ENCODE measurements at regions not wholly inside any gene's neighbourhood (a gene's known extent, or its start where the extent isn't known, plus 50 kb on each side); places are given as distances from the start of the nearest gene placed in this dataset.
"Not testable (repeated sequence)": the region's sequence is repeated elsewhere in the genome, so short reads cannot be mapped to it uniquely, and the experiment has no call there.

DNA sequence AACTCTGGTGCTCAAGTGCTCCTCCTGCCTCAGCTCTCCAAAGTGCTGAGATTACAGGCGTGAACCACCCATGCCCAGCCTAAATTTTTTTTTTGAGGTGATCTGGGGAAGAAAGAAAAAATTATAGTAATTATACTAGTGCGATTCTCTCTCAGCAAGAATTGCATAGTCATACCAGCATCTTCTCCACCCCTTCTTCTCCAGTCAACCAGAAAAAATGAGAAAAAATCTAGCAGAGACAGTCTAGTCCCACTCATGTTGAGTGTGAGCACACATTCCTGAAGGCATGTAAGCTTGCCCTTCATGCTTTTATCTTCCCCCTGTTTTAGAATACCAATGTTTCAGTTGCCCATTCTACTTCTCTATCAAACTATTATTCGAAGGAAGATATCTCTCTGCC lies 207.6 kb downstream of the S1PR1 start:
- DNase-seq = no peak
- no peaks in the 10 kb centered on the region for H3K36me3 ChIP-seq
- no peaks in the 10 kb centered on the region for H3K27me3 ChIP-seq (ENCODE audit: low read depth)
- H3K4me3 ChIP-seq = no peak overlapping the region
- H3K27ac ChIP-seq = no peak overlapping the region
- no peaks in the 10 kb centered on the region for H3K9me3 ChIP-seq
- TF ChIP-seq, protein P1, sequence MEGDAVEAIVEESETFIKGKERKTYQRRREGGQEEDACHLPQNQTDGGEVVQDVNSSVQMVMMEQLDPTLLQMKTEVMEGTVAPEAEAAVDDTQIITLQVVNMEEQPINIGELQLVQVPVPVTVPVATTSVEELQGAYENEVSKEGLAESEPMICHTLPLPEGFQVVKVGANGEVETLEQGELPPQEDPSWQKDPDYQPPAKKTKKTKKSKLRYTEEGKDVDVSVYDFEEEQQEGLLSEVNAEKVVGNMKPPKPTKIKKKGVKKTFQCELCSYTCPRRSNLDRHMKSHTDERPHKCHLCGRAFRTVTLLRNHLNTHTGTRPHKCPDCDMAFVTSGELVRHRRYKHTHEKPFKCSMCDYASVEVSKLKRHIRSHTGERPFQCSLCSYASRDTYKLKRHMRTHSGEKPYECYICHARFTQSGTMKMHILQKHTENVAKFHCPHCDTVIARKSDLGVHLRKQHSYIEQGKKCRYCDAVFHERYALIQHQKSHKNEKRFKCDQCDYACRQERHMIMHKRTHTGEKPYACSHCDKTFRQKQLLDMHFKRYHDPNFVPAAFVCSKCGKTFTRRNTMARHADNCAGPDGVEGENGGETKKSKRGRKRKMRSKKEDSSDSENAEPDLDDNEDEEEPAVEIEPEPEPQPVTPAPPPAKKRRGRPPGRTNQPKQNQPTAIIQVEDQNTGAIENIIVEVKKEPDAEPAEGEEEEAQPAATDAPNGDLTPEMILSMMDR (IDR thresholded peaks at IDR 0.05) = no peak
- intact Hi-C loops (cut with DNase I) = no loop called here
- H3K4me1 ChIP-seq = no peaks in the 10 kb centered on the region
- no peak for ATAC-seq

DNA sequence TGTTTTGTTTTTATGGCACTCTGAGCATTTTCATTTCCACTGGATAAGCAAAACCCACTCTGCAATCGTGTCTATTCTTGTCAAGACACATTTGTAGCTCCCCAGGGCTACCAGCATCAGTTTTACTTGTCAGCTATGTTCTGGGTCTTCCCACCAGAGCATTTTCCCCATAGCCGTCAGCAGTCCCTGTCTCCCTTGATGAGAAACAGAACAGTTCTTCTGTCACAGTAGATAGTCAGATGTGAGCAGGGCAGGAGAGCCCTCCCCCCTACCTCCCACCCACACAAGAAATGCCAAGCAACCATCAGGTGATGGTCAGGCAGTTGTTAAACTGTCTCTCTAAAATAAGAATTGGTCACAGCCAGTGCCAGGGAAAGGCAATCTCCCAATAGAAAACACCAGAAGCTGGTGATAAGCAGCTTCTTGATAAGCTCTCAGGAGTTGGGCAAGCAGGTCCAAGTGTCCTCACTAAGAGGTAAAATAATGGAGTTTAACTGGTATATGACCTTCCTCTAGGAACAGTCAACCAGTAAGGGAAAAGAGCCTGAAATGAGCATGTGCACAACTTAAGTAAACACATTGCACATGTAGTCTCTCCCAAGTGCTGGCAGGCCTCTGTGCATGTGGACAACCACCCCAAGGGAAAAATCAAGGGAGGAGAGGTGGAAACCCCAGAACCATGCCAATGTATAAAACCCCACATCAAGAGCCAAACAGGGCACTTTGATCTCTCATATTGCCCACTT lies 208.2 kb downstream of the S1PR1 start:
- intact Hi-C loops (cut with DNase I) = no loop called here
- peak in 1 of 2 donors; percentile 24 for ATAC-seq
- no peak overlapping the region for H3K4me3 ChIP-seq

DNA sequence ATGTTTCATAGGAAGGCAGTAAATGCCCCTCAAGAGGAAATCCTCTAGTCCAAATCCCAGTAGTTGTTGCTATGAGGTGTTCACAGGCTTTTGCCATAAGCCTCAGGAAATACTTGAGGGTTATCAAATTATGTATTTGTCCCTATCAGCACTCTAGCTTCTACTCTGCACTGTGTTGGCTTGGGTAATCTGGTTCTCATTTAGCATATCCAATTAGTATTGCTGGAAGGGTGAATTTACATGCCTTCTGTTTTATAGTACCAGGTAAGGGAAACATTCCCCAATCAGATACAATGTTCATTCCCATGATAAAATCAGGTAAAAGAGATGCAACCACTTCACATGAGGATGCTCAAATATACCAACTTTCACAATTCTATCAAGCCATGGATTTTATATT lies 211.2 kb downstream of the S1PR1 start:
- TF ChIP-seq, protein P1 (IDR thresholded peaks at IDR 0.05) = no peak
- H3K4me3 ChIP-seq = no peak overlapping the region

More for the DNA sequence above, 208.2 kb downstream of the S1PR1 start:
- H3K36me3 ChIP-seq = no peaks in the 10 kb centered on the region
- no peaks in the 10 kb centered on the region for H3K4me1 ChIP-seq
- H3K9me3 ChIP-seq = no peaks in the 10 kb centered on the region
- no peak overlapping the region for H3K27ac ChIP-seq
- no peak for DNase-seq
- TF ChIP-seq, protein P1 (IDR thresholded peaks at IDR 0.05) = no peak
- no peaks in the 10 kb centered on the region for H3K27me3 ChIP-seq (ENCODE audit: low read depth)

GRCh38 chr1:101450691-101451090 lies 213.9 kb downstream of the S1PR1 start:
- ATAC-seq; H3K4me1 ChIP-seq; H3K27ac ChIP-seq; H3K36me3 ChIP-seq; H3K4me3 ChIP-seq; DNase-seq; intact Hi-C loops (cut with DNase I); H3K27me3 ChIP-seq (ENCODE audit: low read depth); H3K9me3 ChIP-seq: not testable (repeated sequence)

More for the DNA sequence above, 211.2 kb downstream of the S1PR1 start:
- Histone ChIP-seq H3K4me1 (no peaks in the 10 kb centered on the region), H3K9me3 (no peaks in the 10 kb centered on the region), H3K27ac (no peak overlapping the region), H3K27me3 (ENCODE audit: low read depth) (no peaks in the 10 kb centered on the region), H3K36me3 (no peaks in the 10 kb centered on the region)
- intact Hi-C loops (cut with DNase I) = no loop called here
- no peak for ATAC-seq
- DNase-seq = no peak

- Histone ChIP-seq H3K36me3 (no peaks in the 10 kb centered on the region), H3K4me1 (no peaks in the 10 kb centered on the region)
- TF ChIP-seq, protein P1 (IDR thresholded peaks at IDR 0.05) = no peak
These were observed 215.1 kb downstream of the S1PR1 start for GRCh38 chr1:101451888-101452287.

GRCh38 chr1:101452825-101453224 lies 216.0 kb downstream of the S1PR1 start:
- H3K4me3 ChIP-seq = no peak overlapping the region
- intact Hi-C loops (cut with DNase I) = no loop called here
- no peak for DNase-seq
- TF ChIP-seq, protein P1 (IDR thresholded peaks at IDR 0.05) = no peak
- no peaks in the 10 kb centered on the region for H3K4me1 ChIP-seq
- no peaks in the 10 kb centered on the region for H3K27me3 ChIP-seq (ENCODE audit: low read depth)
- no peak overlapping the region for H3K27ac ChIP-seq
- no peaks in the 10 kb centered on the region for H3K36me3 ChIP-seq
- no peaks in the 10 kb centered on the region for H3K9me3 ChIP-seq
- ATAC-seq = no peak

More at GRCh38 chr1:101451888-101452287, 215.1 kb downstream of the S1PR1 start:
- Histone ChIP-seq H3K9me3 (no peaks in the 10 kb centered on the region), H3K27me3 (ENCODE audit: low read depth) (no peaks in the 10 kb centered on the region), H3K27ac (no peak overlapping the region), H3K4me3 (no peak overlapping the region)
- no peak for DNase-seq
- intact Hi-C loops (cut with DNase I) = no loop called here
- no peak for ATAC-seq
